NOMO-1 treated with DMSO at 0.1 percent for 48 hours (cell line): ENCODE measurements at regions not wholly inside any gene's neighbourhood (a gene's known extent, or its start where the extent isn't known, plus 50 kb on each side); places are given as distances from the start of the nearest gene placed in this dataset.
A peak's percentile ranks its signal among the peaks of the same experiment; 100 is the strongest.

Experiments
- DNase-seq: peaks from one replicate; lab custom pipeline; 2025; ENCODE audit not compliant: unreplicated experiment; lab: John Stamatoyannopoulos, UW

- DNase-seq, result no peak
Measured at GRCh38 chr19:34305221-34306083, 51.1 kb downstream of the GARRE1 start.

- DNase-seq, result no peak
Measured at GRCh38 chr19:34306213-34306661, 51.9 kb downstream of the GARRE1 start.

GRCh38 chr19:34306824-34307223 lies 52.5 kb downstream of the GARRE1 start:
- DNase-seq, result no peak

- DNase-seq, result peak; percentile 0
Measured at GRCh38 chr19:34308381-34309367, 54.3 kb downstream of the GARRE1 start.

GRCh38 chr19:34309368-34310138 lies 55.2 kb downstream of the GARRE1 start:
- DNase-seq, result no peak

GRCh38 chr19:34310494-34310981 lies 54.5 kb upstream of the GPI start:
- no peak for DNase-seq

GRCh38 chr19:34313188-34313587 lies 51.8 kb upstream of the GPI start:
- no peak for DNase-seq

- no peak for DNase-seq
Measured at GRCh38 chr19:34314437-34315313, 50.3 kb upstream of the GPI start.
